Bronchial epithelial cell (primary cell): ENCODE measurements at regions not wholly inside any gene's neighbourhood (a gene's known extent, or its start where the extent isn't known, plus 50 kb on each side); places are given as distances from the start of the nearest gene placed in this dataset.

Experiments used
- DNase-seq: peaks from one replicate; pipeline ENCODE4 v3.0.0-alpha.2; 2010; ENCODE audit warnings: low read depth
- FAIRE-seq: peaks from 2 replicates; lab custom pipeline; 2011; peaks lifted over from hg19 to GRCh38; lab: Jason Lieb, UNC
- H3K27me3 ChIP-seq: 2 replicates; pipeline ENCODE4 v1.5.1; 2011; ENCODE audit warnings: low read length; ENCODE audit not compliant: control insufficient read depth, insufficient read depth
- H3K36me3 ChIP-seq: 2 replicates; pipeline ENCODE4 v1.5.1; 2011; ENCODE audit warnings: low read length; ENCODE audit not compliant: control insufficient read depth, insufficient read depth
- H3K4me3 ChIP-seq: 2 replicates; pipeline ENCODE4 v1.5.1; 2011; ENCODE audit warnings: mild to moderate bottlenecking, low read depth, low read length, control low read depth
- CTCF ChIP-seq: IDR thresholded peaks from 2 replicates; pipeline ENCODE4 v1.5.1; 2011; ENCODE audit warnings: mild to moderate bottlenecking, moderate library complexity, low read length, control low read depth, inconsistent platforms; ENCODE audit not compliant: insufficient read depth, severe bottlenecking

DNA sequence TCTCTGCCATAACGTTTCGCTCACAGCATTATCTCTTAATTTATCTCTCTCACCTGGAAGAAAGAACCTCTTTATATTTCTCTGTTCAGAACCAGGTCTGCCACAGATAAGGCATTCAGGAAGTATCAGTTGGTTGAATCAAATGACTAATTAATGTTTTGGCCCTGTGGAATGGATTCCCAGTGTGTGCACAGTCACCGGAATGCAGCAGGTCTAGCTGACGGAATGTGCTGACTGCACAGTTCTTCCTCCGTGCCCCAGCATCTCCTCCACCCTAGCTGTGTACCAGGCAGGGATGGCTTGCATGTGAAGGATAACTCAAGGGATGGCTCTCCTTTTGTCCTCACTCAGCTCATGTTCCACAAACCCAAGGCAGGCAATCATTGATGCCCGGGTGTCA is 141.8 kb upstream of the MSX1 start:
- DNase-seq (peak; percentile 34), FAIRE-seq (no peak)
- H3K27me3 ChIP-seq = no peaks in the 10 kb centered on the region
- H3K36me3 ChIP-seq = no peaks in the 10 kb centered on the region
- no peak overlapping the region for H3K4me3 ChIP-seq
- no peak for TF ChIP-seq CTCF

GRCh38 chr4:4714331-4714730 is 145.1 kb upstream of the MSX1 start:
- FAIRE-seq = no peak
- TF ChIP-seq CTCF = no peak
- no peaks in the 10 kb centered on the region for H3K36me3 ChIP-seq

DNA sequence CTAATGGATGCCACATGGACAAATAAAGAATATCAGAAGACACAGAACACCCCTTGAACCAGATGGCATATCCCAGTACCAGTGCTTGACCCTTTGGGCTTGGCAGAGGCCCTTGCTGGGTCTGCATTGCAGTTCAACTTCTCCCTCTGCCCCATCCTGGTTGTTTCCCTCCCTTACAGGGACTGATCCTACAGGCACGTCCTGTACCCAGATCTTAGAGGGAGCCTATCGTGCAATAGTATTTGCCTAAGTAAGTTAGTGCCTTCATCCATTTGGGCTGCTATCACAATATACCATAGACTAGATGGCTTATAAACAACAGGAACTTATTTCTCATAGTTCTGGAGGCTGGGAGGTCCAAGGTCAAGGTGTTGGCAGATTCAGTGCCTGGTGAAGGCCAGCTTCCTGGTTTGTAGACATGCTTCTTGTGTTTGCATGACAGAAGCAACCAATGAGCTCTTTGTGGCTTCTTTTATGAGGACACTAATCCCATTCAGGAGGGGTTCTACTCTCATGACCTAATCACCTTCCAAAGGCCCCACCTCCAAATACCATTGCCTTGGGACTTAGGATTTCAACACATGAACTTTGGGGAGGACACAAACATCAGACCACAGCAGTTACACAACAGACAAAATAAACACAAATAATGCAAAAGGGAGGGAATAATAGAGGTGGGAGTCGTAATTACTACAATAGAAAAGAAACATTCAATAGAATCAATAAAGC is 146.5 kb upstream of the MSX1 start:
- FAIRE-seq = no peak
- Histone ChIP-seq H3K4me3 (no peak overlapping the region), H3K36me3 (no peaks in the 10 kb centered on the region), H3K27me3 (no peaks in the 10 kb centered on the region)
- DNase-seq = no peak
- TF ChIP-seq CTCF = no peak

More at GRCh38 chr4:4714331-4714730, 145.1 kb upstream of the MSX1 start:
- Histone ChIP-seq H3K4me3 (no peak overlapping the region), H3K27me3 (no peaks in the 10 kb centered on the region)
- DNase-seq = no peak

DNA sequence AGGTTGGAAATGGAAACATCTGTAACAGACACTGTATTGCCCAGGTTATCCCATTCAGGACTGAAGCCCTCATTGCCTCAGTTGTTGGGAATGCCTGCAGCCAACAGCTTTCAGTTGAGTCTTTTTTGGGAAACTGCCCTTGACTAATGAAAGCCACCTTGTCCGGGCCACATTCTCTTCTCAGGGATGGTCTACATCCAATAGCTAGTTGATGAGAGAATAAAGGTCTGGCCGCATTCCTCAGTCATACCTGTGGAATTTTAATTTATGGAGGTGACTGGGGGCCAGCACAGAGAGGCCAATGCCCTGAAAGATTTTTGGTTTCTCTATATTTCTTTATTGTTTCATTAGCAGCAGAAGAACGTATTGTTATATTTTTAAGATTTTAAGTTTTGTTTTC is 147.6 kb upstream of the MSX1 start:
- Histone ChIP-seq H3K4me3 (no peak overlapping the region), H3K27me3 (no peaks in the 10 kb centered on the region), H3K36me3 (no peaks in the 10 kb centered on the region)
- no peak for TF ChIP-seq CTCF
- DNase-seq (no peak), FAIRE-seq (no peak)

DNA sequence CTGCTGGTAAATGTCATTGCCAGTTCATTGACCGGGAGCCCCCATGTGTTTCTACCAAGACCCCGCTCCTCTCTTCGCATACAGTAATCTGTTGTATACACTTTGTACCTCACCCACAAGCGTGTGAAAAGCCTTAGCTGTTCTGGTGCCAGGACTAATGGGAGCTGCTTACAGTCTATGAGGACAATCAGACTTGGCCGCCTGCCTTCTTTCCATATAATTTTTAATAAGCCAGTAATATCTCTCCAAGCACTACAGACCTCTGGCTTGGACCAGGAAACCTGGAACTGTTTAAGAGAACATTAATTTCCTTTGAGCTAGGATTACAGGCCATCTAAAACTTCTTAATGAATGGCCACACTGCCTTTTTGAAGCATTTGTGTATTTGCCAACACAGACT is 149.7 kb upstream of the MSX1 start:
- no peaks in the 10 kb centered on the region for H3K36me3 ChIP-seq
- no peak for TF ChIP-seq CTCF
- no peaks in the 10 kb centered on the region for H3K27me3 ChIP-seq
- H3K4me3 ChIP-seq = no peak overlapping the region
- no peak for FAIRE-seq
- no peak for DNase-seq

- no peak for FAIRE-seq
- H3K4me3 ChIP-seq = no peak overlapping the region
- H3K27me3 ChIP-seq = no peaks in the 10 kb centered on the region
- no peak for DNase-seq
- H3K36me3 ChIP-seq = no peaks in the 10 kb centered on the region
- TF ChIP-seq CTCF = no peak
Observed at GRCh38 chr4:4704267-4704666, 155.2 kb upstream of the MSX1 start.
